Fibroblast of lung (primary cell): ENCODE measurements at regions not wholly inside any gene's neighbourhood (a gene's known extent, or its start where the extent isn't known, plus 50 kb on each side); places are given as distances from the start of the nearest gene placed in this dataset.
A peak's percentile ranks its signal among the peaks of the same experiment; 100 is the strongest.
"Not testable (repeated sequence)": the region's sequence is repeated elsewhere in the genome, so short reads cannot be mapped to it uniquely, and the experiment has no call there.

ENCODE experiments used
- DNase-seq, 2 donors: peaks; one replicate each; pipeline versions ENCODE4 v3.0.0 to v3.0.0-alpha.2; 2010; ENCODE audit warnings: low read depth in 2 of 2
- H2AFZ ChIP-seq: 2 replicates; pipeline ENCODE4 v1.5.1; 2012; ENCODE audit warnings: low read length, control low read depth, inconsistent platforms
- H3K27ac ChIP-seq: 2 replicates; pipeline ENCODE4 v1.5.1; 2011; ENCODE audit warnings: low read length, control low read depth; ENCODE audit not compliant: insufficient read depth
- H3K27me3 ChIP-seq: 2 replicates; pipeline ENCODE4 v1.5.1; 2011; ENCODE audit warnings: mild to moderate bottlenecking, low read length; ENCODE audit not compliant: control insufficient read depth, insufficient read depth
- H3K36me3 ChIP-seq: 2 replicates; pipeline ENCODE4 v1.5.1; 2011; ENCODE audit warnings: low read length; ENCODE audit not compliant: control insufficient read depth, insufficient read depth
- H3K4me1 ChIP-seq: 2 replicates; pipeline ENCODE4 v1.5.1; 2011; ENCODE audit warnings: low read length; ENCODE audit not compliant: control insufficient read depth, insufficient read depth; ENCODE audit errors: extremely low read depth
- H3K4me2 ChIP-seq: 2 replicates; pipeline ENCODE4 v1.5.1; 2011; ENCODE audit warnings: low read length, control low read depth; ENCODE audit not compliant: insufficient read depth; ENCODE audit errors: extremely low read depth
- H3K4me3 ChIP-seq, 4 experiments: fragments of 200-600 bp in 1 of 4; sonication (generic) in 1 of 4; replicated peaks in 1 of 4; 2 replicates each; pipeline ENCODE4 v1.5.1; 2011 to 2016; ENCODE audit warnings: low read length in 4 of 4, low read depth in 3 of 4, mild to moderate bottlenecking in 3 of 4, control low read depth in 2 of 4, inconsistent platforms in 1 of 4, mixed read lengths in 1 of 4; ENCODE audit not compliant: insufficient read depth in 1 of 4; ENCODE audit errors: control extremely low read depth in 1 of 4
- H3K79me2 ChIP-seq: 2 replicates; pipeline ENCODE4 v1.5.1; 2012; ENCODE audit warnings: mild to moderate bottlenecking, low read length, inconsistent platforms; ENCODE audit not compliant: control insufficient read depth, insufficient read depth
- H3K9ac ChIP-seq: 2 replicates; pipeline ENCODE4 v1.5.1; 2011; ENCODE audit warnings: mild to moderate bottlenecking, low read length, control low read depth; ENCODE audit not compliant: insufficient read depth
- H3K9me3 ChIP-seq: 2 replicates; pipeline ENCODE4 v1.5.1; 2012; ENCODE audit warnings: low read depth, low read length; ENCODE audit not compliant: control insufficient read depth, insufficient read depth
- H4K20me1 ChIP-seq: 2 replicates; pipeline ENCODE4 v1.5.1; 2011; ENCODE audit warnings: low read length; ENCODE audit not compliant: control insufficient read depth, insufficient read depth; ENCODE audit errors: extremely low read depth
- EZH2 ChIP-seq: IDR thresholded peaks from 2 replicates; pipeline ENCODE4 v1.5.1; 2012; ENCODE audit warnings: low read length, control low read depth, mild to moderate bottlenecking; ENCODE audit errors: missing control alignments
- TF ChIP-seq, protein P1 (sequence below), 2 donors: IDR thresholded peaks in 1 of 2; conservative IDR thresholded peaks in 1 of 2; 1 replicate in 1 of 2; 2 replicates in 1 of 2; pipeline ENCODE4 v1.5.1; 2011 to 2012; ENCODE audit warnings: low read length in 2 of 2, control low read depth in 1 of 2, inconsistent platforms in 1 of 2, low read depth in 1 of 2, mild to moderate bottlenecking in 1 of 2

DNA sequence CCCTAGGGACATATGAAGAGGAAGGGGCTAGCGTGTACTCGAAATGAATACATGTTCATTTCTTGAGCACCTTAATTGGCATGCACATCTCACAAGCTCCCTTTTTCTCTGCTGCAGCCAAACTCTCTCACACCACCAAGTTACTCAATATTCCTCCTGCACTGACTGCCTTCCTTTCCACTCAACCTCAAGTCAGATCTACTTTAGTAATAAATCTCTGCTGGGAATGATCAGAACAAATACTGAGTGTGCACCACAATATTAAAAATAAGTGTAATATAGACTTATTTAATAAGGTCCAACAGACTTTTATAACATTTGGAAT lies 995.8 kb upstream of the WWC1 start:
- H3K4me1 ChIP-seq = peaks cover 18% of the 10 kb centered on the region
- no peak overlapping the region for H2AFZ ChIP-seq
- H3K9ac ChIP-seq = no peak overlapping the region
- peak; percentile 34 to 42 for DNase-seq
- no peak overlapping the region for H3K4me3 ChIP-seq
- no peaks in the 10 kb centered on the region for H3K27me3 ChIP-seq
- H3K79me2 ChIP-seq = no peaks in the 10 kb centered on the region
- no peaks in the 10 kb centered on the region for H3K9me3 ChIP-seq
- no peak overlapping the region for H3K27ac ChIP-seq
- peak overlapping the region; percentile 68 for H3K4me2 ChIP-seq
- TF ChIP-seq EZH2 = no peak
- TF ChIP-seq, protein P1, sequence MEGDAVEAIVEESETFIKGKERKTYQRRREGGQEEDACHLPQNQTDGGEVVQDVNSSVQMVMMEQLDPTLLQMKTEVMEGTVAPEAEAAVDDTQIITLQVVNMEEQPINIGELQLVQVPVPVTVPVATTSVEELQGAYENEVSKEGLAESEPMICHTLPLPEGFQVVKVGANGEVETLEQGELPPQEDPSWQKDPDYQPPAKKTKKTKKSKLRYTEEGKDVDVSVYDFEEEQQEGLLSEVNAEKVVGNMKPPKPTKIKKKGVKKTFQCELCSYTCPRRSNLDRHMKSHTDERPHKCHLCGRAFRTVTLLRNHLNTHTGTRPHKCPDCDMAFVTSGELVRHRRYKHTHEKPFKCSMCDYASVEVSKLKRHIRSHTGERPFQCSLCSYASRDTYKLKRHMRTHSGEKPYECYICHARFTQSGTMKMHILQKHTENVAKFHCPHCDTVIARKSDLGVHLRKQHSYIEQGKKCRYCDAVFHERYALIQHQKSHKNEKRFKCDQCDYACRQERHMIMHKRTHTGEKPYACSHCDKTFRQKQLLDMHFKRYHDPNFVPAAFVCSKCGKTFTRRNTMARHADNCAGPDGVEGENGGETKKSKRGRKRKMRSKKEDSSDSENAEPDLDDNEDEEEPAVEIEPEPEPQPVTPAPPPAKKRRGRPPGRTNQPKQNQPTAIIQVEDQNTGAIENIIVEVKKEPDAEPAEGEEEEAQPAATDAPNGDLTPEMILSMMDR (conservative IDR thresholded peaks at IDR 0.05 in 1 of 2, IDR thresholded peaks at IDR 0.05 in 1 of 2; ENCODE audit: low read depth in 1 of 2, low read length in 2 of 2) = no peak
- no peaks in the 10 kb centered on the region for H4K20me1 ChIP-seq
- H3K36me3 ChIP-seq = no peaks in the 10 kb centered on the region

DNA sequence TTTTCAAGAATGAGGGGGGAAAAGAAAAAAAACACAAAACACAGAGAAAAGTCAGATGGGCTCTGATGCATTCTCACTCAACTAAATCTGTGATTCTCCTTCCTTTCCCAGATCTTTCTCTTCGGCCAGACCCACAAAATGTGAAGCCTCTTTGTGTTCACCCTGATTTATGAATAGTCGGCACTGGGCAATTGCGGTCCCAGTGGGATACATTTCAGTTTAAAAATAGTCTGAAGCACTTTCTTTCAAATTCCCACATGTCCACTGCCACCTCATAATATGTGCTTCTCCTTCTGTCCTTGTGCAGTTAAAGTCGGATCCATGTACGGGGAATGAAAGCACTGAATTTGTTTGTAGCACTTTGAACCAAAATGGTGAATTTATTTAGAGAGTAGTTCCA lies 995.4 kb upstream of the WWC1 start:
- no peak overlapping the region for H3K4me3 ChIP-seq
- DNase-seq = peak in 1 of 2 donors; percentile 39
- no peaks in the 10 kb centered on the region for H3K36me3 ChIP-seq
- no peak overlapping the region for H2AFZ ChIP-seq
- H3K27ac ChIP-seq = no peak overlapping the region
- H3K27me3 ChIP-seq = no peaks in the 10 kb centered on the region
- H3K79me2 ChIP-seq = no peaks in the 10 kb centered on the region
- H3K4me1 ChIP-seq = peaks cover 18% of the 10 kb centered on the region
- H4K20me1 ChIP-seq = no peaks in the 10 kb centered on the region
- no peak overlapping the region for H3K9ac ChIP-seq
- TF ChIP-seq, protein P1 (conservative IDR thresholded peaks at IDR 0.05 in 1 of 2, IDR thresholded peaks at IDR 0.05 in 1 of 2; ENCODE audit: low read depth in 1 of 2, low read length in 2 of 2) = no peak
- no peak for TF ChIP-seq EZH2
- peak overlapping the region; percentile 68 for H3K4me2 ChIP-seq
- H3K9me3 ChIP-seq = no peaks in the 10 kb centered on the region

DNA sequence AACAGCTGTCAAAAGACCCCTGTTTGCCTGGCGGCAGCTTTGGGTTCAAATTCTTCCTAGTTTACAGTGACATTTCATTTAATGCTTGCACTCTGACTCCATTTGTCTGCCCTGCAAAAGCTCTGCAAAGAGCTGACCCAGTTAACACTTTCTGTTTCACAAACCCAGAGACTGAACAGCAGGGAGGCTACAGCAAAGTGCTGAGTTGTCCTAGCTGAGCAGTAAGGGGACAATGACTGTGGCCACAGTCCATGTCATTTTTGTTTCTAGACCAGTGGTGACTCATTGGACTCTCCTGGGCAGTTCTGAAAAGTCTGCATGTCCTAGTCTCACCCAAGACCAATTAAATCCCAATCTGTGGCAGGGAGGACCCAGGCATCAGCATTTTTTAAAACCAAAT lies 994.8 kb upstream of the WWC1 start:
- H2AFZ ChIP-seq = no peak overlapping the region
- H3K9ac ChIP-seq = no peak overlapping the region
- H3K9me3 ChIP-seq = no peaks in the 10 kb centered on the region
- no peak overlapping the region for H3K27ac ChIP-seq
- no peak overlapping the region for H3K4me3 ChIP-seq
- no peaks in the 10 kb centered on the region for H4K20me1 ChIP-seq
- no peaks in the 10 kb centered on the region for H3K79me2 ChIP-seq
- TF ChIP-seq EZH2 = no peak
- TF ChIP-seq, protein P1 (conservative IDR thresholded peaks at IDR 0.05 in 1 of 2, IDR thresholded peaks at IDR 0.05 in 1 of 2; ENCODE audit: low read depth in 1 of 2, low read length in 2 of 2) = no peak
- H3K27me3 ChIP-seq = no peaks in the 10 kb centered on the region
- H3K36me3 ChIP-seq = no peaks in the 10 kb centered on the region
- peaks cover 18% of the 10 kb centered on the region for H3K4me1 ChIP-seq
- peak overlapping the region; percentile 8 for H3K4me2 ChIP-seq
- DNase-seq = peak in 1 of 2 donors; percentile 14

DNA sequence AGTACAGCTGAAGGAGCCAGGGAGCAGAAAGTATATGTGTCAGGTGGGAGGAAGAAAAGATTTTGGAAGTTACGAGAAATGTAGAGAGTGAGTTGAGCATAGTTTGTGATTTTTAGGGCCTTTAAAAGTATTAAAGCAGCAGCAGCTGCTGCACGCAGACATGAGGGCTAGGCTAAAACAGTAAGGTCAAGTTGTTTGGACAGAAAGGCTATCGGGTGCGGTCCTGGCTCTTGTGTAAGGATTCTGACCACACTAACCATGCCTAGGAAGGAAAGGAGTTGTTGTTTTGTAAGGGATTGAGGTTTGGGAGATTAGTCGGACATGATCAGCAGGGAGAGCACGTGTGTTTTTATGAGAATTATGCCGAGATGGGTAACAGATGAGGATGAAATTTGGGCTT lies 991.6 kb upstream of the WWC1 start:
- not testable (repeated sequence) for H3K79me2 ChIP-seq, H4K20me1 ChIP-seq, H3K27ac ChIP-seq, H2AFZ ChIP-seq, H3K27me3 ChIP-seq, H3K4me3 ChIP-seq, H3K4me2 ChIP-seq, H3K9me3 ChIP-seq, H3K36me3 ChIP-seq, H3K9ac ChIP-seq
- peaks cover 13% of the 10 kb centered on the region for H3K4me1 ChIP-seq
- peak in 1 of 2 donors; percentile 19 for DNase-seq
